Upper lobe of left lung (tissue), 6 donors: ENCODE measurements at regions not wholly inside any gene's neighbourhood (a gene's known extent, or its start where the extent isn't known, plus 50 kb on each side); places are given as distances from the start of the nearest gene placed in this dataset.

Experiments used
- ATAC-seq, 2 donors: fragments of 200-7000 bp; cut with Tn5 transposase; one replicate each; pipeline ENCODE4 v1.9.1; 2022; ENCODE audit warnings: mild to moderate bottlenecking in 2 of 2, moderate library complexity in 2 of 2; ENCODE audit not compliant: low FRiP score in 2 of 2
- DNase-seq, 2 donors: peaks; one replicate each; pipeline ENCODE4 v3.0.0-alpha.2; 2019 to 2020
- H3K27ac ChIP-seq, 4 donors: fragments of 200-600 bp; sonication (generic); one replicate each; pipeline ENCODE4 v1.5.1; 2016 to 2019
- H3K27me3 ChIP-seq, 4 donors: fragments of 200-600 bp; sonication (generic); one replicate each; pipeline ENCODE4 v1.5.1; 2017 to 2019
- H3K36me3 ChIP-seq, 4 donors: fragments of 200-600 bp; sonication (generic); one replicate each; pipeline ENCODE4 v1.5.1; 2016 to 2019
- H3K4me1 ChIP-seq, 4 donors: fragments of 200-600 bp; sonication (generic); one replicate each; pipeline ENCODE4 v1.5.1; 2018 to 2019
- H3K4me3 ChIP-seq, 4 donors: fragments of 200-600 bp; sonication (generic); one replicate each; pipeline ENCODE4 v1.5.1; 2017 to 2019; ENCODE audit warnings: mild to moderate bottlenecking in 2 of 4, moderate library complexity in 1 of 4
- H3K9me3 ChIP-seq, 4 donors: fragments of 200-600 bp; sonication (generic); one replicate each; pipeline ENCODE4 v1.5.1; 2018 to 2019
- CTCF ChIP-seq, 6 experiments: fragments of 450-650 bp in 4 of 6; fragments of 200-600 bp in 2 of 6; sonication (generic) in 2 of 6; IDR thresholded peaks; one replicate each; pipeline ENCODE4 v1.5.1; 2016 to 2019; ENCODE audit warnings: antibody characterized with exemption in 6 of 6
- EP300 ChIP-seq, 4 donors: sonication (generic); formaldehyde crosslinking; IDR thresholded peaks; one replicate each; pipeline ENCODE4 v1.5.1; 2017; ENCODE audit warnings: antibody characterized with exemption in 4 of 4, control low read depth in 2 of 4
- POLR2A ChIP-seq, 4 donors: fragments of 450-650 bp; IDR thresholded peaks; one replicate each; pipeline ENCODE4 v1.5.1; 2016 to 2017; ENCODE audit warnings: antibody characterized with exemption in 4 of 4, mild to moderate bottlenecking in 2 of 4
- POLR2AphosphoS5 ChIP-seq, 2 donors: sonication (generic); formaldehyde crosslinking; IDR thresholded peaks; one replicate each; pipeline ENCODE4 v1.5.1; 2017; ENCODE audit warnings: antibody characterized with exemption in 2 of 2
- WGBS, 2 donors: methylation state at CpG; one replicate each; pipeline ENCODE4 v1.1.5; 2017 to 2018; 5-methylcytosine and 5-hydroxymethylcytosine counted together
- donor health status: DM: no; HTN: no; CAD: no; lungs with moderate emphysema.
- donor health status: DM: no; HTN: yes; CAD: no; lungs with severe emphysema.

GRCh38 chr4:130545171-130545570, 1449.2 kb downstream of the C4orf33 start:
- H3K4me3 ChIP-seq = no peak overlapping the region
- DNase-seq = no peak
- H3K27ac ChIP-seq = no peak overlapping the region
- no peaks in the 10 kb centered on the region for H3K27me3 ChIP-seq
- no peaks in the 10 kb centered on the region for H3K9me3 ChIP-seq
- H3K36me3 ChIP-seq = no peaks in the 10 kb centered on the region
- ATAC-seq = no peak
- H3K4me1 ChIP-seq = no peaks in the 10 kb centered on the region
- TF ChIP-seq EP300 (IDR thresholded peaks at IDR 0.05) = no peak
- TF ChIP-seq POLR2AphosphoS5 (IDR thresholded peaks at IDR 0.05) = no peak
- TF ChIP-seq POLR2A (IDR thresholded peaks at IDR 0.05) = no peak
- TF ChIP-seq CTCF (IDR thresholded peaks at IDR 0.05) = no peak
- 30 to 51% methylated on average over 3 of the region's 3 CpGs for WGBS, 2 donors

GRCh38 chr4:130545596-130545995, 1449.6 kb downstream of the C4orf33 start:
- no peaks in the 10 kb centered on the region for H3K9me3 ChIP-seq
- H3K27ac ChIP-seq = no peak overlapping the region
- no peak overlapping the region for H3K4me3 ChIP-seq
- ATAC-seq (no peak), DNase-seq (no peak)
- no peaks in the 10 kb centered on the region for H3K27me3 ChIP-seq
- TF ChIP-seq CTCF (IDR thresholded peaks at IDR 0.05) (no peak), EP300 (IDR thresholded peaks at IDR 0.05) (no peak), POLR2AphosphoS5 (IDR thresholded peaks at IDR 0.05) (no peak), POLR2A (IDR thresholded peaks at IDR 0.05) (no peak)
- WGBS, 2 donors = 37 to 41% methylated on average over 2 of the region's 2 CpGs
- H3K4me1 ChIP-seq = no peaks in the 10 kb centered on the region
- H3K36me3 ChIP-seq = no peaks in the 10 kb centered on the region

GRCh38 chr4:130559268-130559667, 1463.3 kb downstream of the C4orf33 start:
- TF ChIP-seq POLR2AphosphoS5 (IDR thresholded peaks at IDR 0.05) = no peak
- no peak for TF ChIP-seq POLR2A (IDR thresholded peaks at IDR 0.05)
- TF ChIP-seq CTCF (IDR thresholded peaks at IDR 0.05) = no peak
- TF ChIP-seq EP300 (IDR thresholded peaks at IDR 0.05) = no peak
- ATAC-seq = no peak
- DNase-seq = no peak
- Histone ChIP-seq H3K9me3 (no peaks in the 10 kb centered on the region), H3K36me3 (no peaks in the 10 kb centered on the region), H3K4me3 (no peak overlapping the region), H3K27ac (no peak overlapping the region), H3K4me1 (peaks cover 0 to 7% (median 2%) of the 10 kb centered on the region in 4 donors), H3K27me3 (no peaks in the 10 kb centered on the region)
- 47 to 67% methylated on average over 2 of the region's 2 CpGs for WGBS, 2 donors

GRCh38 chr4:130563185-130563888, 1467.4 kb downstream of the C4orf33 start:
- Histone ChIP-seq H3K4me1 (peaks cover 0 to 7% (median 2%) of the 10 kb centered on the region in 4 donors), H3K9me3 (no peaks in the 10 kb centered on the region), H3K36me3 (no peaks in the 10 kb centered on the region), H3K27me3 (no peaks in the 10 kb centered on the region), H3K4me3 (peak overlapping the region in 3 of 4 donors; percentile 11 to 30 (median 27)), H3K27ac (no peak overlapping the region)
- WGBS, 2 donors = 13 to 30% methylated on average over 8 of the region's 8 CpGs
- TF ChIP-seq CTCF (IDR thresholded peaks at IDR 0.05) (peak in 2 of 6 experiments; percentile 6 to 9), POLR2AphosphoS5 (IDR thresholded peaks at IDR 0.05) (no peak)
- no peak for DNase-seq
- peak in 1 of 2 donors; percentile 93 for ATAC-seq

- no peaks in the 10 kb centered on the region for H3K36me3 ChIP-seq
- peak overlapping the region in 3 of 4 donors; percentile 11 to 30 (median 27) for H3K4me3 ChIP-seq
- no peak overlapping the region for H3K27ac ChIP-seq
- no peaks in the 10 kb centered on the region for H3K9me3 ChIP-seq
- 13 to 33% methylated on average over 1 of the region's 1 CpG for WGBS, 2 donors
- ATAC-seq (peak in 1 of 2 donors; percentile 41), DNase-seq (no peak)
- H3K27me3 ChIP-seq = no peaks in the 10 kb centered on the region
- H3K4me1 ChIP-seq = peaks cover 0 to 7% (median 2%) of the 10 kb centered on the region in 4 donors
- TF ChIP-seq POLR2AphosphoS5 (IDR thresholded peaks at IDR 0.05) = no peak
- no peak for TF ChIP-seq CTCF (IDR thresholded peaks at IDR 0.05)
- no peak for TF ChIP-seq EP300 (IDR thresholded peaks at IDR 0.05)
- no peak for TF ChIP-seq POLR2A (IDR thresholded peaks at IDR 0.05)
These were observed 1468.0 kb downstream of the C4orf33 start for GRCh38 chr4:130563889-130564418.
